ENCODE measurements at regions not wholly inside any gene's neighbourhood (a gene's known extent, or its start where the extent isn't known, plus 50 kb on each side); places are given as distances from the start of the nearest gene placed in this dataset.

- Histone ChIP-seq H3K9me3 (no peaks in the 10 kb centered on the region), H3K4me1 (no peaks in the 10 kb centered on the region), H3K36me3 (no peaks in the 10 kb centered on the region), H3K27me3 (no peaks in the 10 kb centered on the region), H3K27ac (no peak overlapping the region), H3K4me3 (no peak overlapping the region)
- 81 to 92% (median 84%) methylated on average over 2 of the region's 2 CpGs for WGBS, 4 donors
- ATAC-seq = no peak
- intact Hi-C loops (cut with DNase I) = loop anchor here in 1 of 10 donors (10.0 kb wide), 1 partner anchor 65 kb away; no protein-coding TSS in a partner anchor
- no peak for TF ChIP-seq POLR2A (IDR thresholded peaks at IDR 0.05)
- TF ChIP-seq CTCF (IDR thresholded peaks at IDR 0.05) = no peak
- DNase-seq = no peak
Measured at GRCh38 chr22:34379825-34380224, 459.5 kb upstream of the LARGE1 start.

GRCh38 chr22:34380532-34380931, 460.3 kb upstream of the LARGE1 start:
- H3K36me3 ChIP-seq = no peaks in the 10 kb centered on the region
- ATAC-seq (no peak), DNase-seq (no peak)
- 82 to 91% (median 84%) methylated on average over 4 of the region's 4 CpGs for WGBS, 4 donors
- H3K27ac ChIP-seq = no peak overlapping the region
- H3K9me3 ChIP-seq = no peaks in the 10 kb centered on the region
- TF ChIP-seq CTCF (IDR thresholded peaks at IDR 0.05) = no peak
- no peak for TF ChIP-seq POLR2A (IDR thresholded peaks at IDR 0.05)
- no peak overlapping the region for H3K4me3 ChIP-seq
- no peaks in the 10 kb centered on the region for H3K27me3 ChIP-seq
- intact Hi-C loops (cut with DNase I) = loop anchor here in 1 of 10 donors (10.0 kb wide), 1 partner anchor 64 kb away; no protein-coding TSS in a partner anchor
- H3K4me1 ChIP-seq = no peaks in the 10 kb centered on the region

GRCh38 chr22:34390400-34390799, 470.1 kb upstream of the LARGE1 start:
- intact Hi-C loops (cut with DNase I) = no loop called here
- H3K9me3 ChIP-seq = peaks cover 0 to 29% (median 0%) of the 10 kb centered on the region in 12 donors
- H3K36me3 ChIP-seq = no peaks in the 10 kb centered on the region
- no peaks in the 10 kb centered on the region for H3K4me1 ChIP-seq
- DNase-seq (no peak), ATAC-seq (no peak)
- H3K27ac ChIP-seq = no peak overlapping the region
- 47 to 73% (median 52%) methylated on average over 3 of the region's 3 CpGs for WGBS, 4 donors
- no peak overlapping the region for H3K4me3 ChIP-seq
- H3K27me3 ChIP-seq = no peaks in the 10 kb centered on the region
- TF ChIP-seq POLR2A (IDR thresholded peaks at IDR 0.05) = no peak
- no peak for TF ChIP-seq CTCF (IDR thresholded peaks at IDR 0.05)

- no peaks in the 10 kb centered on the region for H3K36me3 ChIP-seq
- DNase-seq (no peak), ATAC-seq (no peak)
- peaks cover 0 to 20% (median 0%) of the 10 kb centered on the region in 12 donors for H3K9me3 ChIP-seq
- WGBS, 4 donors = 60 to 70% (median 65%) methylated on average over 4 of the region's 4 CpGs
- no peak overlapping the region for H3K4me3 ChIP-seq
- H3K4me1 ChIP-seq = no peaks in the 10 kb centered on the region
- H3K27ac ChIP-seq = no peak overlapping the region
- TF ChIP-seq POLR2A (IDR thresholded peaks at IDR 0.05) (no peak), CTCF (IDR thresholded peaks at IDR 0.05) (no peak)
- peaks cover 0 to 3% (median 0%) of the 10 kb centered on the region in 9 donors for H3K27me3 ChIP-seq
- intact Hi-C loops (cut with DNase I) = no loop called here
Measured at GRCh38 chr22:34395370-34395769, 475.1 kb upstream of the LARGE1 start.

Measured in heart left ventricle (tissue), 16 donors.